ENCODE measurements at regions not wholly inside any gene's neighbourhood (a gene's known extent, or its start where the extent isn't known, plus 50 kb on each side); places are given as distances from the start of the nearest gene placed in this dataset.

DNA sequence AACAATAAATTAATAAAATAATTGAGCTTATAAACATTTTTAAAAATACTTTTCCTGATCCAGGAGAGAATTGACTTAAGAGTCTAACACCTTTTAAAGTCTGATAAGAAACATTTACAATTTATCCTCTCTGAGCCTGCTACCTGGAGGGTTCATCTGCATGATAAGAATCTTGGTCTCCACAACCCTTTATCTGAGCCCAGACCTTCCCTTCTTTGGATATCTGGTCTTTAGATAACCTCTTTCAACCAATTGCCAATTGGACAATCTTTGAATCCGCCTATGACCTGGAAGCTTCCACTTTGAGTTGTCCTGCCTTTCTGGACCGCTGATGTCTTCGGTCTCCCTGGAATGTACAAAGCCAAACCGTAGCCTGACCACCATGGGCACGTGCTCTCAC is 1393.3 kb upstream of the TMEM132C start:
- Histone ChIP-seq H3K9me3 (ENCODE audit: low read length) (no peaks in the 10 kb centered on the region), H3K4me1 (ENCODE audit: insufficient read depth, low read length) (no peaks in the 10 kb centered on the region), H4K20me1 (ENCODE audit: low read length) (no peaks in the 10 kb centered on the region), H3K9me2 (replicated peaks; ENCODE audit: low read length) (no peaks in the 10 kb centered on the region), H3K27ac (ENCODE audit: low read length) (no peak overlapping the region), H3K4me3 (ENCODE audit: low read length) (no peak overlapping the region), H3K27me3 (ENCODE audit: low read length) (peaks cover 80% of the 10 kb centered on the region), H3K9ac (ENCODE audit: low read length) (no peak overlapping the region), H3K36me3 (ENCODE audit: low read depth, low read length) (no peaks in the 10 kb centered on the region), H3K79me2 (ENCODE audit: low read length) (no peaks in the 10 kb centered on the region), H3F3A (ENCODE audit: low read length, unreplicated experiment) (no peaks in the 10 kb centered on the region), H2AFZ (ENCODE audit: low read length) (no peak overlapping the region), H3K4me2 (ENCODE audit: low read length) (no peak overlapping the region)
- TF ChIP-seq, protein P1, sequence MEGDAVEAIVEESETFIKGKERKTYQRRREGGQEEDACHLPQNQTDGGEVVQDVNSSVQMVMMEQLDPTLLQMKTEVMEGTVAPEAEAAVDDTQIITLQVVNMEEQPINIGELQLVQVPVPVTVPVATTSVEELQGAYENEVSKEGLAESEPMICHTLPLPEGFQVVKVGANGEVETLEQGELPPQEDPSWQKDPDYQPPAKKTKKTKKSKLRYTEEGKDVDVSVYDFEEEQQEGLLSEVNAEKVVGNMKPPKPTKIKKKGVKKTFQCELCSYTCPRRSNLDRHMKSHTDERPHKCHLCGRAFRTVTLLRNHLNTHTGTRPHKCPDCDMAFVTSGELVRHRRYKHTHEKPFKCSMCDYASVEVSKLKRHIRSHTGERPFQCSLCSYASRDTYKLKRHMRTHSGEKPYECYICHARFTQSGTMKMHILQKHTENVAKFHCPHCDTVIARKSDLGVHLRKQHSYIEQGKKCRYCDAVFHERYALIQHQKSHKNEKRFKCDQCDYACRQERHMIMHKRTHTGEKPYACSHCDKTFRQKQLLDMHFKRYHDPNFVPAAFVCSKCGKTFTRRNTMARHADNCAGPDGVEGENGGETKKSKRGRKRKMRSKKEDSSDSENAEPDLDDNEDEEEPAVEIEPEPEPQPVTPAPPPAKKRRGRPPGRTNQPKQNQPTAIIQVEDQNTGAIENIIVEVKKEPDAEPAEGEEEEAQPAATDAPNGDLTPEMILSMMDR (conservative IDR thresholded peaks at IDR 0.05; ENCODE audit: low read depth, low read length) = no peak
- TF ChIP-seq EZH2 (IDR thresholded peaks at IDR 0.05; ENCODE audit: low read length, unreplicated experiment) (no peak), EZH2phosphoT487 (IDR thresholded peaks at IDR 0.05; ENCODE audit: borderline replicate concordance, low read length) (no peak)
- POLR2A ChIA-PET (ENCODE audit: unreplicated experiment) = no interaction called here
- DNase-seq (no peak), ATAC-seq (no peak)
- no TSS peak for BruUV-seq (replicated peaks)
- CTCF ChIA-PET = no interaction called here
- intact Hi-C loops (cut with micrococcal nuclease) = loop anchor here (1.0 to 5.0 kb wide), 2 partner anchors 89 to 1341 kb away; no protein-coding TSS in a partner anchor

DNA sequence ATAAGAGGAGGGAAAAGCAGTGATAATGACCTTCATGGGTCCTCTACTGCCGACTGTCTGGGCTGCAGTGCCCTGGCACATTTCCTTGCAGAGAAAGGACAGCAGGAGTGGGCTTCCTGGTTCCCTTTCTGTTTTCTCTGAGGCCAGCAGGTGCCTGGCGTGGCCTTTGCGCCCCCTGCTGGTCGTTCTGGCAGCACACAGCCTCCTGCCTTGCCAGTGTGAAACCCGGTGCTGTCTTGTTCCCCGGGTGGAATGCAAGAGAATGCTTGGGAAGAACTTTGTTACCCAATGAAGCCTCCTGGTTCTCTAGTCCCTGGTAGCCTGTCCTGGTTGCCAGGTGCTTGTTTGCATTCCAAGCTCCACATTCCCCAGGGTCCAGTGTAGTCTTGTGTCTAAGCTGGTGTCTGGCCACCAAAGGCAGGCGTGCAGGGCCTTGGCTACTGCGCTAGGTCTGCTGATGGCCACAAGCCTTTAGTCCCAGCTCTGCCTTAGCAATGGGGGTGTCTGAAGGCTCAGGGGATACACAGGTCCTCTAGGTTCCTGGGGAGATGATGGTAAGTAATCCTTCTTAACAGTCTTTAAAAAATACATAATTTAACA is 1392.4 kb upstream of the TMEM132C start:
- H3K27me3 ChIP-seq (ENCODE audit: low read length) = peaks cover 80% of the 10 kb centered on the region
- CTCF ChIA-PET = no interaction called here
- H3K36me3 ChIP-seq (ENCODE audit: low read depth, low read length) = no peaks in the 10 kb centered on the region
- H3K4me2 ChIP-seq (ENCODE audit: low read length) = no peak overlapping the region
- no peaks in the 10 kb centered on the region for H3K79me2 ChIP-seq (ENCODE audit: low read length)
- no peak overlapping the region for H3K27ac ChIP-seq (ENCODE audit: low read length)
- H2AFZ ChIP-seq (ENCODE audit: low read length) = no peak overlapping the region
- BruUV-seq (replicated peaks) = no TSS peak
- intact Hi-C loops (cut with micrococcal nuclease) = loop anchor here (1.0 to 5.0 kb wide), 3 partner anchors 90 to 1692 kb away; no protein-coding TSS in a partner anchor
- peak; percentile 78 for DNase-seq
- POLR2A ChIA-PET (ENCODE audit: unreplicated experiment) = no interaction called here
- no peaks in the 10 kb centered on the region for H3K9me2 ChIP-seq (replicated peaks; ENCODE audit: low read length)
- H3K4me3 ChIP-seq (ENCODE audit: low read length) = no peak overlapping the region
- no peaks in the 10 kb centered on the region for H3K9me3 ChIP-seq (ENCODE audit: low read length)
- TF ChIP-seq, protein P1 (conservative IDR thresholded peaks at IDR 0.05; ENCODE audit: low read depth, low read length) = peak; percentile 98
- TF ChIP-seq EZH2phosphoT487 (IDR thresholded peaks at IDR 0.05; ENCODE audit: borderline replicate concordance, low read length) = no peak
- no peak for TF ChIP-seq EZH2 (IDR thresholded peaks at IDR 0.05; ENCODE audit: low read length, unreplicated experiment)
- ATAC-seq = peak; percentile 98
- H3K4me1 ChIP-seq (ENCODE audit: insufficient read depth, low read length) = no peaks in the 10 kb centered on the region
- H3F3A ChIP-seq (ENCODE audit: low read length, unreplicated experiment) = no peaks in the 10 kb centered on the region
- H4K20me1 ChIP-seq (ENCODE audit: low read length) = no peaks in the 10 kb centered on the region
- H3K9ac ChIP-seq (ENCODE audit: low read length) = no peak overlapping the region

DNA sequence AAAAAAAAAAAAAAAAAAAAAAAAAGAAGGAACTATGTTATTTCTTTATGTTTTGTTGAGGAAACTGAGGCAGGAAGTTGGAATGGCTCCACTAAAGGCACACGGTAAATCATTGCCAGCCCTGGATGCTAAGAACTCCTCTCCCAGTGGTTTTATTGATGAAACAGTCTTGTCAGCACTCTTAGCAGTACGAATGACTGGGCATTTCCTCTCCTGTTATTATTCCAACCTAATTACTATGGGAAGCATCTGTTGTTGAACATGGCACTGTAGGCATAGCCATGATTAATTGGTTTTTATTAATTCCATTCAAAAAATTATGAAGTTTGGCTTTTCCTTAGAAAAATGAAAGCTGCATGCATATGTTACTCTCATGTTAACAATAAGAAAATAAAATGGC is 1387.1 kb upstream of the TMEM132C start:
- TF ChIP-seq EZH2phosphoT487 (IDR thresholded peaks at IDR 0.05; ENCODE audit: borderline replicate concordance, low read length) (no peak), EZH2 (IDR thresholded peaks at IDR 0.05; ENCODE audit: low read length, unreplicated experiment) (no peak)
- TF ChIP-seq, protein P1 (conservative IDR thresholded peaks at IDR 0.05; ENCODE audit: low read depth, low read length) = no peak
- Histone ChIP-seq H3K27ac (ENCODE audit: low read length) (no peak overlapping the region), H3K36me3 (ENCODE audit: low read depth, low read length) (no peaks in the 10 kb centered on the region), H2AFZ (ENCODE audit: low read length) (no peak overlapping the region), H3K4me3 (ENCODE audit: low read length) (no peak overlapping the region), H3K4me1 (ENCODE audit: insufficient read depth, low read length) (no peaks in the 10 kb centered on the region), H4K20me1 (ENCODE audit: low read length) (no peaks in the 10 kb centered on the region), H3K27me3 (ENCODE audit: low read length) (peaks cover 94% of the 10 kb centered on the region), H3F3A (ENCODE audit: low read length, unreplicated experiment) (no peaks in the 10 kb centered on the region), H3K79me2 (ENCODE audit: low read length) (no peaks in the 10 kb centered on the region), H3K9ac (ENCODE audit: low read length) (no peak overlapping the region), H3K9me2 (replicated peaks; ENCODE audit: low read length) (no peaks in the 10 kb centered on the region), H3K9me3 (ENCODE audit: low read length) (no peaks in the 10 kb centered on the region), H3K4me2 (ENCODE audit: low read length) (no peak overlapping the region)
- DNase-seq = no peak
- ChIA-PET POLR2A (ENCODE audit: unreplicated experiment) (no interaction called here), CTCF (no interaction called here)
- no peak for ATAC-seq
- BruUV-seq (replicated peaks) = no TSS peak
- intact Hi-C loops (cut with micrococcal nuclease) = loop anchor here (5.0 kb wide), 1 partner anchor 1698 kb away; no protein-coding TSS in a partner anchor

Data from PC-3 (cell line).